ENCODE measurements at regions not wholly inside any gene's neighbourhood (a gene's known extent, or its start where the extent isn't known, plus 50 kb on each side); places are given as distances from the start of the nearest gene placed in this dataset.

DNA sequence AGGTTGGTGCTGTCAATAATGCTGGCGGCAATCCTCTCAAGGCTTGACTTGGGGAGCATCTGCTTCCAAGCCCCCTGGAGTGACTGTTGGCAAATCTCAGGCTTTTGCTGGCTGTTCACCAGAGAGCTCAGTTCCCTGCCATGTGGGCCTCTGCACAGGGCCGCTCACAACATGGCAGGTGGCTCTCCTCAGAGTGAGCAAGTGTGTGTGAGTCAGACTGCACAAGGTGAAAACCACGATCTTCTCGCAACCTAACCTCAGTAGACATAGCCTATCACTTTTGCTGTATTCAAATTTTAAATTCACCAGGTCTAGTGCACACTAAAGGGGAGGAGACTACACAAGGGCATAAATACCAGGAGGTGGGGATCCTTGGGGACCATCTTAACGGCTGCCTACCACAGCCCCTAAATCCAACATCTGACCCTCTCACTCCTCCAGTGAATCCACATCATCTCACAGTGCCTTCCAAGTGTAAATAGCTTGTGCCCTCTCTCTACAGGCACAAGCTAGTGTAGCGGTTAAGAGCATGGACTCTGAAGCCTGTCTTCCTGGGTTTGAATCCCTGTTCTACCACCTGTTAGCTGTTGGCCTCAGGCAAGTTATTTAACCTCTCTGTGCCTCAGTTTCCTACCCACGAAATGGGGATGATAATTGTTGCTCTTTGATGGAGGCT is 187.7 kb upstream of the CXCR4 start:
- TF ChIP-seq, protein P1, sequence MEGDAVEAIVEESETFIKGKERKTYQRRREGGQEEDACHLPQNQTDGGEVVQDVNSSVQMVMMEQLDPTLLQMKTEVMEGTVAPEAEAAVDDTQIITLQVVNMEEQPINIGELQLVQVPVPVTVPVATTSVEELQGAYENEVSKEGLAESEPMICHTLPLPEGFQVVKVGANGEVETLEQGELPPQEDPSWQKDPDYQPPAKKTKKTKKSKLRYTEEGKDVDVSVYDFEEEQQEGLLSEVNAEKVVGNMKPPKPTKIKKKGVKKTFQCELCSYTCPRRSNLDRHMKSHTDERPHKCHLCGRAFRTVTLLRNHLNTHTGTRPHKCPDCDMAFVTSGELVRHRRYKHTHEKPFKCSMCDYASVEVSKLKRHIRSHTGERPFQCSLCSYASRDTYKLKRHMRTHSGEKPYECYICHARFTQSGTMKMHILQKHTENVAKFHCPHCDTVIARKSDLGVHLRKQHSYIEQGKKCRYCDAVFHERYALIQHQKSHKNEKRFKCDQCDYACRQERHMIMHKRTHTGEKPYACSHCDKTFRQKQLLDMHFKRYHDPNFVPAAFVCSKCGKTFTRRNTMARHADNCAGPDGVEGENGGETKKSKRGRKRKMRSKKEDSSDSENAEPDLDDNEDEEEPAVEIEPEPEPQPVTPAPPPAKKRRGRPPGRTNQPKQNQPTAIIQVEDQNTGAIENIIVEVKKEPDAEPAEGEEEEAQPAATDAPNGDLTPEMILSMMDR (IDR thresholded peaks at IDR 0.05), result no peak
- H3K9me3 ChIP-seq (ENCODE audit: control insufficient read depth, insufficient read depth, low read depth, low read length), result no peaks in the 10 kb centered on the region
- ChIA-PET CTCF (interaction anchor here (0.7 kb wide), 1 partner anchor 53 kb away, joined by 4 read pairs; no protein-coding TSS in a partner anchor), POLR2A (no interaction called here)
- H3K4me1 ChIP-seq (ENCODE audit: control insufficient read depth, insufficient read depth, low read length), result no peaks in the 10 kb centered on the region
- no peak overlapping the region for H3K27ac ChIP-seq (ENCODE audit: low read length)
- no TSS peak for BruUV-seq (replicated peaks)
- ATAC-seq (no peak), DNase-seq (ENCODE audit: low read depth, low spot score) (peak; percentile 20)
- intact Hi-C loops (cut with micrococcal nuclease; ENCODE audit: unreplicated experiment) (no loop called here), in situ Hi-C loops (cut with HindIII; ENCODE audit: low pct_unique_long_range_greater_than_20kb, low sequenced_read_pairs) (no loop called here)
- H3K36me3 ChIP-seq (ENCODE audit: control insufficient read depth, insufficient read depth, low read length), result no peaks in the 10 kb centered on the region
- no peak overlapping the region for H3K4me3 ChIP-seq (ENCODE audit: low read depth in 2 of 2, low read length in 2 of 2)
- peaks cover 6% of the 10 kb centered on the region; the same call in 1 of the 2 replicates for H3K27me3 ChIP-seq (ENCODE audit: control insufficient read depth, insufficient read depth, low read length)

DNA sequence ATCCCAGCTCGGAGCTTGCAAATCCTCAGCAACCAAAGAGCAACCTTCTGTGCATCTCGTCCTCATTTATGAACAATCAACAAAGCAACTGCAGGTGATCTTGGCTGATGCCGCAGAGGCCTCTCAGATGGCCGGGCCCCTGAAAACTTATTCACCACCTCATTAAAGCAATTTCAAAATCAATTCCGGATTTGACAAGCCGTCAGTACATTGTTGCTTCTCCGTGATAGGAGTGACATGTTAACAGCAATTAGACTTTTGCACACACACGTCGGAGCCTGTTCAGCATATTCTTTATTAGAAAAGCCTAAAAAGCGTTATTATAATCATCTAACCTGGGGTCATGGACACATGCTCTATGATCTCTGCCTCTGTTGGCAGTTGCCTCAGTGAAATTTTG is 183.1 kb upstream of the CXCR4 start:
- DNase-seq (ENCODE audit: low read depth, low spot score) (no peak), ATAC-seq (no peak)
- no peak for TF ChIP-seq TCF7L2 (IDR thresholded peaks at IDR 0.05; ENCODE audit: low read depth, low read length)
- no peak for TF ChIP-seq SIN3A (IDR thresholded peaks at IDR 0.05; ENCODE audit: borderline replicate concordance, insufficient read depth, low read depth, low read length)
- TF ChIP-seq, protein P2, sequence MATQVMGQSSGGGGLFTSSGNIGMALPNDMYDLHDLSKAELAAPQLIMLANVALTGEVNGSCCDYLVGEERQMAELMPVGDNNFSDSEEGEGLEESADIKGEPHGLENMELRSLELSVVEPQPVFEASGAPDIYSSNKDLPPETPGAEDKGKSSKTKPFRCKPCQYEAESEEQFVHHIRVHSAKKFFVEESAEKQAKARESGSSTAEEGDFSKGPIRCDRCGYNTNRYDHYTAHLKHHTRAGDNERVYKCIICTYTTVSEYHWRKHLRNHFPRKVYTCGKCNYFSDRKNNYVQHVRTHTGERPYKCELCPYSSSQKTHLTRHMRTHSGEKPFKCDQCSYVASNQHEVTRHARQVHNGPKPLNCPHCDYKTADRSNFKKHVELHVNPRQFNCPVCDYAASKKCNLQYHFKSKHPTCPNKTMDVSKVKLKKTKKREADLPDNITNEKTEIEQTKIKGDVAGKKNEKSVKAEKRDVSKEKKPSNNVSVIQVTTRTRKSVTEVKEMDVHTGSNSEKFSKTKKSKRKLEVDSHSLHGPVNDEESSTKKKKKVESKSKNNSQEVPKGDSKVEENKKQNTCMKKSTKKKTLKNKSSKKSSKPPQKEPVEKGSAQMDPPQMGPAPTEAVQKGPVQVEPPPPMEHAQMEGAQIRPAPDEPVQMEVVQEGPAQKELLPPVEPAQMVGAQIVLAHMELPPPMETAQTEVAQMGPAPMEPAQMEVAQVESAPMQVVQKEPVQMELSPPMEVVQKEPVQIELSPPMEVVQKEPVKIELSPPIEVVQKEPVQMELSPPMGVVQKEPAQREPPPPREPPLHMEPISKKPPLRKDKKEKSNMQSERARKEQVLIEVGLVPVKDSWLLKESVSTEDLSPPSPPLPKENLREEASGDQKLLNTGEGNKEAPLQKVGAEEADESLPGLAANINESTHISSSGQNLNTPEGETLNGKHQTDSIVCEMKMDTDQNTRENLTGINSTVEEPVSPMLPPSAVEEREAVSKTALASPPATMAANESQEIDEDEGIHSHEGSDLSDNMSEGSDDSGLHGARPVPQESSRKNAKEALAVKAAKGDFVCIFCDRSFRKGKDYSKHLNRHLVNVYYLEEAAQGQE (IDR thresholded peaks at IDR 0.05; ENCODE audit: insufficient read depth in 1 of 2, low read depth in 2 of 2, low read length in 1 of 2), result no peak
- TF ChIP-seq, protein P1 (IDR thresholded peaks at IDR 0.05), result no peak
- intact Hi-C loops (cut with micrococcal nuclease; ENCODE audit: unreplicated experiment) (no loop called here), in situ Hi-C loops (cut with HindIII; ENCODE audit: low pct_unique_long_range_greater_than_20kb, low sequenced_read_pairs) (no loop called here)
- ChIA-PET CTCF (no interaction called here), POLR2A (no interaction called here)
- no peak overlapping the region for H3K27ac ChIP-seq (ENCODE audit: low read length)
- H3K9me3 ChIP-seq (ENCODE audit: control insufficient read depth, insufficient read depth, low read depth, low read length), result no peaks in the 10 kb centered on the region
- H3K4me1 ChIP-seq (ENCODE audit: control insufficient read depth, insufficient read depth, low read length), result no peaks in the 10 kb centered on the region
- BruUV-seq (replicated peaks), result no TSS peak
- no peaks in the 10 kb centered on the region for H3K36me3 ChIP-seq (ENCODE audit: control insufficient read depth, insufficient read depth, low read length)
- H3K27me3 ChIP-seq (ENCODE audit: control insufficient read depth, insufficient read depth, low read length), result peaks cover 4% of the 10 kb centered on the region; the same call in 1 of the 2 replicates
- H3K4me3 ChIP-seq (ENCODE audit: low read depth in 2 of 2, low read length in 2 of 2), result no peak overlapping the region
